Peyer's patch (tissue), 4 donors: ENCODE measurements at regions not wholly inside any gene's neighbourhood (a gene's known extent, or its start where the extent isn't known, plus 50 kb on each side); places are given as distances from the start of the nearest gene placed in this dataset.

ENCODE experiments used
- CTCF ChIP-seq, 6 experiments: fragments of 450-650 bp in 4 of 6; fragments of 200-600 bp in 2 of 6; sonication (generic) in 1 of 6; IDR thresholded peaks; one replicate each; pipeline ENCODE4 v1.5.1; 2017 to 2019; ENCODE audit warnings: antibody characterized with exemption in 6 of 6, mild to moderate bottlenecking in 3 of 6, moderate library complexity in 1 of 6
- POLR2A ChIP-seq, 2 donors: fragments of 450-650 bp; IDR thresholded peaks; one replicate each; pipeline ENCODE4 v1.5.1; 2017; ENCODE audit warnings: antibody characterized with exemption in 2 of 2, mild to moderate bottlenecking in 2 of 2, moderate library complexity in 2 of 2

- TF ChIP-seq CTCF (IDR thresholded peaks at IDR 0.05) (no peak), POLR2A (IDR thresholded peaks at IDR 0.05) (no peak)
Measured at GRCh38 chr6:1143655-1144054, 168.2 kb upstream of the FOXQ1 start.
